AG04449 (cell line): ENCODE measurements at regions not wholly inside any gene's neighbourhood (a gene's known extent, or its start where the extent isn't known, plus 50 kb on each side); places are given as distances from the start of the nearest gene placed in this dataset.

Experiments used
- CTCF ChIA-PET: fragments of 350-600 bp; formaldehyde crosslinking; extraction: SDS; loops from one replicate; lab custom pipeline; 2021; ENCODE audit warnings: antibody characterized with exemption; lab: Yijun Ruan, JAX
- POLR2A ChIA-PET: fragments of 400-600, 350-600 bp; formaldehyde crosslinking; extraction: SDS; loops from one replicate; lab custom pipeline; 2020; ENCODE audit warnings: antibody characterized with exemption, inconsistent platforms; lab: Yijun Ruan, JAX
- DNase-seq: peaks from one replicate; pipeline ENCODE4 v3.0.0-alpha.2; 2010; ENCODE audit warnings: low read depth, low spot score
- H3K4me3 ChIP-seq: 2 replicates; pipeline ENCODE4 v1.5.1; 2011; ENCODE audit warnings: low read depth, mild to moderate bottlenecking, control low read depth, low read length
- CTCF ChIP-seq: IDR thresholded peaks from one replicate; pipeline ENCODE4 v1.5.1; 2011; ENCODE audit warnings: mild to moderate bottlenecking, moderate library complexity, low read length, control low read depth, inconsistent platforms; ENCODE audit not compliant: insufficient read depth; ENCODE audit errors: missing control alignments

- CTCF ChIA-PET = interaction anchor here (0.7 to 4.7 kb wide), 15 partner anchors 12 to 380 kb away, joined by 3 to 38 read pairs (median 4); partner anchors contain the start of gene SSBP2
- no peak overlapping the region for H3K4me3 ChIP-seq
- DNase-seq = no peak
- TF ChIP-seq CTCF = no peak
- POLR2A ChIA-PET = interaction anchor here (0.7 to 3.1 kb wide), 5 partner anchors 23 to 314 kb away, joined by 3 to 134 read pairs (median 13); partner anchors contain the start of gene SSBP2
Measured at GRCh38 chr5:81850501-81851357, 99.8 kb upstream of the SSBP2 start.

- no peak for TF ChIP-seq CTCF
- H3K4me3 ChIP-seq = no peak overlapping the region
- no peak for DNase-seq
- ChIA-PET CTCF (interaction anchor here (0.7 to 4.7 kb wide), 11 partner anchors 11 to 376 kb away, joined by 3 to 38 read pairs (median 5); partner anchors contain the start of gene SSBP2), POLR2A (interaction anchor here (0.7 to 3.1 kb wide), 4 partner anchors 22 to 98 kb away, joined by 3 to 134 read pairs (median 12); partner anchors contain the start of gene SSBP2)
Measured at GRCh38 chr5:81849770-81850367, 99.0 kb upstream of the SSBP2 start.

- CTCF ChIA-PET = interaction anchor here (1.2 to 1.8 kb wide), 2 partner anchors 10 to 317 kb away, joined by 5 read pairs; no protein-coding TSS in a partner anchor
- POLR2A ChIA-PET = interaction anchor here (1.0 kb wide), 1 partner anchor 97 kb away, joined by 4 read pairs; the partner anchor contains the start of gene SSBP2
Measured at GRCh38 chr5:81848362-81848880, 97.5 kb upstream of the SSBP2 start.

GRCh38 chr5:81846301-81846700 is 95.4 kb upstream of the SSBP2 start:
- no peak overlapping the region for H3K4me3 ChIP-seq
- CTCF ChIA-PET = interaction anchor here (1.6 kb wide), 1 partner anchor 339 kb away, joined by 3 read pairs; no protein-coding TSS in a partner anchor
- DNase-seq = no peak
- TF ChIP-seq CTCF = no peak
- POLR2A ChIA-PET = no interaction called here

More at GRCh38 chr5:81848362-81848880, 97.5 kb upstream of the SSBP2 start:
- no peak overlapping the region for H3K4me3 ChIP-seq
- DNase-seq = no peak
- TF ChIP-seq CTCF = no peak

GRCh38 chr5:81843845-81844244 is 92.9 kb upstream of the SSBP2 start:
- ChIA-PET POLR2A (no interaction called here), CTCF (interaction anchor here (1.0 to 1.1 kb wide), 2 partner anchors 382 to 419 kb away, joined by 3 to 4 read pairs; no protein-coding TSS in a partner anchor)
- no peak overlapping the region for H3K4me3 ChIP-seq
- TF ChIP-seq CTCF = no peak
- DNase-seq = no peak
